K562 (cell line): ENCODE measurements at regions not wholly inside any gene's neighbourhood (a gene's known extent, or its start where the extent isn't known, plus 50 kb on each side); places are given as distances from the start of the nearest gene placed in this dataset.

Experiments used
- BCOR ChIP-seq: fragments of 450-650 bp; IDR thresholded peaks from 2 replicates; pipeline ENCODE4 v1.6.1; 2016
- CGGBP1 ChIP-seq: fragments of 250-450 bp; sonication (Bioruptor Pico); IDR thresholded peaks from 2 replicates; pipeline ENCODE4 v1.9.0; 2021; ENCODE audit warnings: mild to moderate bottlenecking
- KAT7 ChIP-seq: sonication (generic); formaldehyde crosslinking; IDR thresholded peaks from 2 replicates; pipeline ENCODE4 v1.8.0; 2022; ENCODE audit warnings: missing genetic modification reagents, mild to moderate bottlenecking, borderline replicate concordance
- SAFB ChIP-seq: fragments of 200-400 bp; formaldehyde crosslinking; IDR thresholded peaks from 2 replicates; pipeline ENCODE4 v1.6.1; 2017; ENCODE audit warnings: low read depth, low read length, borderline replicate concordance
- SIX5 ChIP-seq, 2 experiments: IDR thresholded peaks; 2 replicates each; pipeline ENCODE4 v1.6.1; 2011; ENCODE audit warnings: low read length in 2 of 2, borderline replicate concordance in 1 of 2, low read depth in 1 of 2, mild to moderate bottlenecking in 1 of 2, moderate library complexity in 1 of 2; ENCODE audit not compliant: insufficient read depth in 1 of 2
- ZNF407 ChIP-seq: fragments of 450-650 bp; IDR thresholded peaks from 2 replicates; pipeline ENCODE4 v1.6.1; 2016; ENCODE audit warnings: low read depth

- TF ChIP-seq ZNF407 (no peak), SAFB (no peak), BCOR (no peak), SIX5 (IDR thresholded peaks at IDR 0.05; ENCODE audit: borderline replicate concordance in 1 of 2, insufficient read depth in 1 of 2, low read depth in 1 of 2, low read length in 2 of 2) (no peak), CGGBP1 (CRISPR knock-in tag) (no peak), KAT7 (CRISPR knock-in tag) (no peak)
- TF ChIP-seq, all 486 proteins: peak for 0
Observed at GRCh38 chr1:177432897-177433296, 262.1 kb downstream of the BRINP2 start (continued).
